GM12878 (cell line): ENCODE measurements at regions not wholly inside any gene's neighbourhood (a gene's known extent, or its start where the extent isn't known, plus 50 kb on each side); places are given as distances from the start of the nearest gene placed in this dataset.
A peak's percentile ranks its signal among the peaks of the same experiment; 100 is the strongest.

Experiments
- ATAC-seq: fragments of 200-7000 bp; cut with Tn5 transposase; 3 replicates; pipeline ENCODE4 v1.9.1; 2020; ENCODE audit warnings: mild to moderate bottlenecking, moderate library complexity
- BruUV-seq: library from RNA; stranded (reverse); fragments of 400-500 nt; replicated peaks from 2 replicates; lab custom pipeline; 2021; lab: Mats Ljungman, UMichigan
- CTCF ChIA-PET: fragments of 300-600 bp; sonication (Branson Sonifier 250); formaldehyde crosslinking; extraction: SDS; loops from one replicate; lab custom pipeline; 2021; ENCODE audit warnings: inconsistent platforms; lab: Yijun Ruan, JAX
- POLR2A ChIA-PET: fragments of 350-600 bp; formaldehyde crosslinking; extraction: SDS; loops from one replicate; lab custom pipeline; 2021; ENCODE audit warnings: inconsistent platforms; lab: Charles Lee
- RAD21 ChIA-PET: fragments of 300-600 bp; sonication (Branson Sonifier 250); formaldehyde crosslinking; loops from one replicate; lab custom pipeline; 2023; ENCODE audit warnings: antibody characterized with exemption; ENCODE audit not compliant: unreplicated experiment; lab: Charles Lee
- SMC1A ChIA-PET: fragments of 300-600 bp; sonication (Branson Sonifier 250); formaldehyde crosslinking; loops from one replicate; lab custom pipeline; 2023; ENCODE audit not compliant: unreplicated experiment, uncharacterized antibody; lab: Charles Lee
- DNase-seq: peaks from one replicate; pipeline ENCODE4 v3.0.0-alpha.2; 2011; ENCODE audit warnings: low read depth, low spot score
- FAIRE-seq: peaks from 3 replicates; lab custom pipeline; 2011; peaks lifted over from hg19 to GRCh38; lab: Jason Lieb, UNC
- H2AFZ ChIP-seq: 2 replicates; pipeline ENCODE4 v1.6.0; 2011; ENCODE audit warnings: low read depth, low read length, control low read depth; ENCODE audit not compliant: control insufficient read depth
- H3K27ac ChIP-seq: 2 replicates; pipeline ENCODE4 v1.5.1; 2011; ENCODE audit warnings: control low read depth; ENCODE audit not compliant: control insufficient read depth, insufficient read depth
- H3K27me3 ChIP-seq, 2 experiments: replicated peaks in 1 of 2; 2 replicates each; pipeline versions ENCODE4 v1.6.0 to v1.6.1; 2011; ENCODE audit warnings: low read length in 1 of 2; ENCODE audit not compliant: control insufficient read depth in 2 of 2, insufficient read depth in 2 of 2
- H3K36me3 ChIP-seq, 2 experiments: 2 replicates each; pipeline ENCODE4 v1.5.1; 2011; ENCODE audit warnings: low read length in 1 of 2; ENCODE audit not compliant: control insufficient read depth in 2 of 2, insufficient read depth in 2 of 2
- H3K4me1 ChIP-seq: 2 replicates; pipeline ENCODE4 v1.6.1; 2011; ENCODE audit warnings: mild to moderate bottlenecking, low read length, moderate library complexity, mixed read lengths; ENCODE audit not compliant: control insufficient read depth, insufficient read depth
- H3K4me2 ChIP-seq: 2 replicates; pipeline ENCODE4 v1.6.0; 2011; ENCODE audit warnings: control low read depth; ENCODE audit not compliant: control insufficient read depth, insufficient read depth
- H3K4me3 ChIP-seq: fragments of 200-600 bp; sonication (generic); 2 replicates; pipeline ENCODE4 v1.5.1; 2016
- H3K79me2 ChIP-seq: 2 replicates; pipeline ENCODE4 v1.6.0; 2011; ENCODE audit warnings: low read length; ENCODE audit not compliant: control insufficient read depth, insufficient read depth
- H3K9ac ChIP-seq: 2 replicates; pipeline ENCODE4 v1.8.0; 2011; ENCODE audit warnings: low read length, control low read depth, mixed read lengths; ENCODE audit not compliant: control insufficient read depth, insufficient read depth
- H3K9me3 ChIP-seq: replicated peaks from 3 replicates; pipeline ENCODE4 v1.5.1; 2011; ENCODE audit warnings: mild to moderate bottlenecking, low read length; ENCODE audit not compliant: control insufficient read depth, insufficient read depth
- H4K20me1 ChIP-seq: 2 replicates; pipeline ENCODE4 v1.6.0; 2011; ENCODE audit not compliant: control insufficient read depth, insufficient read depth
- BCLAF1 ChIP-seq: fragments of 450-650 bp; IDR thresholded peaks from 2 replicates; pipeline ENCODE4 v1.6.1; 2017; ENCODE audit warnings: antibody characterized with exemption, mild to moderate bottlenecking, moderate library complexity
- CHD4 ChIP-seq: fragments of 200-600 bp; sonication (generic); IDR thresholded peaks from 2 replicates; pipeline ENCODE4 v1.6.1; 2016; ENCODE audit warnings: mild to moderate bottlenecking
- NR2C1 ChIP-seq: fragments of 450-650 bp; IDR thresholded peaks from 2 replicates; pipeline ENCODE4 v1.6.1; 2017; ENCODE audit warnings: antibody characterized with exemption, mild to moderate bottlenecking, moderate library complexity
- NRF1 ChIP-seq: conservative IDR thresholded peaks from 2 replicates; pipeline ENCODE4 v1.6.1; 2011; ENCODE audit warnings: mild to moderate bottlenecking, low read depth, low read length, improper control_type of control experiment
- ZSCAN29 ChIP-seq: fragments of 450-650 bp; IDR thresholded peaks from 2 replicates; pipeline ENCODE4 v1.6.1; 2017; ENCODE audit warnings: mild to moderate bottlenecking, moderate library complexity
- in situ Hi-C: fragments of 300-500 bp; cut with MboI; formaldehyde crosslinking; loops from 9 replicates; pipeline ENCODE4 v1.14.3; 2018; ENCODE audit warnings: mixed read lengths
- intact Hi-C: fragments of 100-400 bp; cut with micrococcal nuclease; formaldehyde crosslinking; loops from one replicate; pipeline ENCODE4 v1.14.2; 2022; ENCODE audit not compliant: unreplicated experiment

DNA sequence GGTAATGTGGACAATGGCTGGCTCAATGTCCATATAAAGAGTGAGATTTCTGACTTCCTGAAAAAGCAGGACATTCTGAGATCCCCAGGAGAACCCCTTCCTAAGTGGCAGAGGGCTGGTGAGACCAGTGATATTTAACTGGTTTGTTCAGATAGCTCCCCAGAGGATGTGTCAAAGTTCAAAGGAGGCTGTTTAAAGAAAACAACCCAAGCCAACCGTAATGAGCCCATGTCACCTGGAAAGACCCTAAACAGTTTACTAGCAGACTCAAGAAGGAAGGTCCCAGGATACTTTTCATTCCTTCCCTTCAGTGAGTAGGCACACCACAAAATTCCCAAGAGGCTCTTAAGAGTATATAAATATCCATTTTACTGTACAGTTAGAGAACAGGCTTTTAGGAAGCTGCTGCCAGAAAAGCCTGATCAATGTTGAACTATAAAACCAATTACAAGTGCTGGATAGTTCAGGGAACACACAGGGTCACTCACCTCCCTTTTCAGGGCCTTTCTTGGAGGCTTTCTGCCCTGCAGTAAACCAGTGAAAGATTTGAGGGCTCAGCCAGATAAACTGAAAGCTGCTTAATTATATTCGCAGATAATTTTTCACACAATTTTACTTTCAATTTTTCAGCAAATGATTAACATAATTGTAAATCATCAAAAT is 293.5 kb downstream of the ASXL3 start (continued):
- TF ChIP-seq BCLAF1 (no peak), NR2C1 (peak; percentile 53; the same call in 1 of the 2 replicates)

- ChIA-PET RAD21 (no interaction called here), CTCF (interaction anchor here (2.1 kb wide), 1 partner anchor 30 kb away, joined by 8 read pairs; no protein-coding TSS in a partner anchor), SMC1A (interaction anchor here (0.7 to 2.3 kb wide), 5 partner anchors 10 to 342 kb away, joined by 3 to 6 read pairs (median 3); no protein-coding TSS in a partner anchor), POLR2A (no interaction called here)
- intact Hi-C loops (no loop called here), in situ Hi-C loops (no loop called here)
- Histone ChIP-seq H3K4me3 (no peak overlapping the region), H3K9me3 (no peaks in the 10 kb centered on the region), H3K79me2 (no peaks in the 10 kb centered on the region), H3K27ac (no peak overlapping the region), H3K4me2 (no peak overlapping the region), H3K4me1 (no peaks in the 10 kb centered on the region), H2AFZ (no peak overlapping the region), H3K36me3 (no peaks in the 10 kb centered on the region), H4K20me1 (no peaks in the 10 kb centered on the region), H3K27me3 (no peaks in the 10 kb centered on the region), H3K9ac (no peak overlapping the region)
- no peak for ATAC-seq
- no peak for TF ChIP-seq ZSCAN29
- TF ChIP-seq NRF1: no peak
- no peak for TF ChIP-seq CHD4
- no peak for FAIRE-seq
- BruUV-seq: no TSS peak
- no peak for DNase-seq
These were observed 292.0 kb downstream of the ASXL3 start for GRCh38 chr18:33870059-33870458.
